Smooth muscle cell (in vitro differentiated cells): ENCODE measurements at regions not wholly inside any gene's neighbourhood (a gene's known extent, or its start where the extent isn't known, plus 50 kb on each side); places are given as distances from the start of the nearest gene placed in this dataset.

Source experiments
- DNase-seq: peaks from one replicate; lab custom pipeline; 2025; ENCODE audit not compliant: unreplicated experiment; lab: John Stamatoyannopoulos, UW
- H2AFZ ChIP-seq: fragments of 200-600 bp; sonication (generic); 2 replicates; pipeline ENCODE4 v1.6.0; 2016; ENCODE audit warnings: antibody characterized with exemption, low read depth, mild to moderate bottlenecking
- H3F3A ChIP-seq: fragments of 200-600 bp; sonication (generic); 2 replicates; pipeline ENCODE4 v1.6.0; 2017; ENCODE audit warnings: antibody characterized with exemption, low read depth
- H3K27ac ChIP-seq: fragments of 200-600 bp; sonication (generic); 2 replicates; pipeline ENCODE4 v1.5.1; 2016; ENCODE audit warnings: low read depth, mild to moderate bottlenecking
- H3K27me3 ChIP-seq: fragments of 200-600 bp; sonication (generic); 2 replicates; pipeline ENCODE4 v1.6.1; 2016; ENCODE audit warnings: low read depth, mild to moderate bottlenecking
- H3K36me3 ChIP-seq: fragments of 200-600 bp; sonication (generic); 2 replicates; pipeline ENCODE4 v1.5.1; 2016; ENCODE audit warnings: low read depth
- H3K4me1 ChIP-seq: fragments of 200-600 bp; sonication (generic); 2 replicates; pipeline ENCODE4 v1.5.1; 2016; ENCODE audit warnings: low read depth
- H3K4me2 ChIP-seq: fragments of 200-600 bp; sonication (generic); 2 replicates; pipeline ENCODE4 v1.6.0; 2016; ENCODE audit warnings: mild to moderate bottlenecking
- H3K4me3 ChIP-seq: fragments of 200-600 bp; sonication (generic); 2 replicates; pipeline ENCODE4 v1.5.1; 2016; ENCODE audit warnings: mild to moderate bottlenecking
- H3K79me2 ChIP-seq: fragments of 200-600 bp; sonication (generic); 2 replicates; pipeline ENCODE4 v1.6.0; 2016; ENCODE audit warnings: low read depth, mild to moderate bottlenecking
- H3K9ac ChIP-seq: fragments of 200-600 bp; sonication (generic); 2 replicates; pipeline ENCODE4 v1.6.0; 2016; ENCODE audit warnings: low read depth
- H3K9me3 ChIP-seq: fragments of 200-600 bp; sonication (generic); replicated peaks from 2 replicates; pipeline ENCODE4 v1.5.1; 2016; ENCODE audit warnings: low read depth
- H4K20me1 ChIP-seq: fragments of 200-600 bp; sonication (generic); 2 replicates; pipeline ENCODE4 v1.6.0; 2016; ENCODE audit warnings: low read depth
- CTCF ChIP-seq: fragments of 200-600 bp; sonication (generic); IDR thresholded peaks from 2 replicates; pipeline ENCODE4 v1.5.1; 2017; ENCODE audit warnings: borderline replicate concordance, mild to moderate bottlenecking, antibody characterized with exemption; ENCODE audit not compliant: insufficient read depth, poor library complexity, severe bottlenecking
- WGBS: methylation state at CpG from one replicate; pipeline ENCODE4 v1.1.7; 2016; ENCODE audit warnings: low lambda C conversion rate; 5-methylcytosine and 5-hydroxymethylcytosine counted together

GRCh38 chr6:6766230-6766905, 177.8 kb downstream of the LY86 start:
- Histone ChIP-seq H4K20me1 (no peaks in the 10 kb centered on the region), H3F3A (no peaks in the 10 kb centered on the region), H3K9ac (no peak overlapping the region), H2AFZ (no peak overlapping the region), H3K9me3 (no peaks in the 10 kb centered on the region), H3K79me2 (no peaks in the 10 kb centered on the region), H3K4me2 (no peak overlapping the region), H3K4me1 (no peaks in the 10 kb centered on the region), H3K27me3 (no peaks in the 10 kb centered on the region), H3K36me3 (no peaks in the 10 kb centered on the region), H3K4me3 (no peak overlapping the region), H3K27ac (no peak overlapping the region)
- no peak for DNase-seq
- WGBS, result 95% methylated on average over 6 of the region's 6 CpGs
- no peak for TF ChIP-seq CTCF

GRCh38 chr6:6769466-6769865, 180.9 kb downstream of the LY86 start:
- 95% methylated on average over 1 of the region's 1 CpG for WGBS
- Histone ChIP-seq H3K4me3 (no peak overlapping the region), H2AFZ (no peak overlapping the region)

GRCh38 chr6:6771224-6771945, 182.9 kb downstream of the LY86 start:
- Histone ChIP-seq H3K27me3 (no peaks in the 10 kb centered on the region), H3K4me3 (no peak overlapping the region), H3K36me3 (no peaks in the 10 kb centered on the region), H2AFZ (no peak overlapping the region), H3K79me2 (no peaks in the 10 kb centered on the region), H3F3A (no peaks in the 10 kb centered on the region), H3K9me3 (no peaks in the 10 kb centered on the region), H3K9ac (no peak overlapping the region), H3K4me1 (no peaks in the 10 kb centered on the region), H3K4me2 (no peak overlapping the region), H3K27ac (no peak overlapping the region), H4K20me1 (no peaks in the 10 kb centered on the region)
- TF ChIP-seq CTCF, result no peak
- 85% methylated on average over 1 of the region's 1 CpG for WGBS
- no peak for DNase-seq

More at GRCh38 chr6:6769466-6769865, 180.9 kb downstream of the LY86 start:
- Histone ChIP-seq H3K27ac (no peak overlapping the region), H3K4me1 (no peaks in the 10 kb centered on the region), H3K9ac (no peak overlapping the region), H4K20me1 (no peaks in the 10 kb centered on the region), H3K79me2 (no peaks in the 10 kb centered on the region), H3K36me3 (no peaks in the 10 kb centered on the region), H3K4me2 (no peak overlapping the region), H3K9me3 (no peaks in the 10 kb centered on the region), H3F3A (no peaks in the 10 kb centered on the region), H3K27me3 (no peaks in the 10 kb centered on the region)
- TF ChIP-seq CTCF, result no peak
- DNase-seq, result no peak

- H4K20me1 ChIP-seq, result no peaks in the 10 kb centered on the region
- no peaks in the 10 kb centered on the region for H3K27me3 ChIP-seq
- no peaks in the 10 kb centered on the region for H3K79me2 ChIP-seq
- WGBS, result 96% methylated on average over 5 of the region's 5 CpGs
- no peak overlapping the region for H3K27ac ChIP-seq
- no peak overlapping the region for H3K4me2 ChIP-seq
- H3K36me3 ChIP-seq, result no peaks in the 10 kb centered on the region
- no peak for TF ChIP-seq CTCF
- no peak for DNase-seq
- no peaks in the 10 kb centered on the region for H3K9me3 ChIP-seq
- H3F3A ChIP-seq, result no peaks in the 10 kb centered on the region
- H3K9ac ChIP-seq, result no peak overlapping the region
- H2AFZ ChIP-seq, result no peak overlapping the region
- H3K4me1 ChIP-seq, result no peaks in the 10 kb centered on the region
- H3K4me3 ChIP-seq, result no peak overlapping the region
These were observed 183.4 kb downstream of the LY86 start for GRCh38 chr6:6771964-6772363.
